Inflammatory macrophage treated with lipopolysaccharide for 4 hours (primary cell): ENCODE measurements at regions not wholly inside any gene's neighbourhood (a gene's known extent, or its start where the extent isn't known, plus 50 kb on each side); places are given as distances from the start of the nearest gene placed in this dataset.

Experiments used
- DNase-seq: peaks from one replicate; pipeline ENCODE4 v3.0.0-alpha.2; 2020

- no peak for DNase-seq
These were observed 114.1 kb downstream of the SLC16A9 start for GRCh38 chr10:59595593-59595992.

- DNase-seq: no peak
These were observed 115.9 kb downstream of the SLC16A9 start for GRCh38 chr10:59593768-59594167.

- no peak for DNase-seq
These were observed 119.9 kb downstream of the SLC16A9 start for GRCh38 chr10:59589796-59590195.

GRCh38 chr10:59588791-59589190, 120.9 kb downstream of the SLC16A9 start:
- DNase-seq: no peak

- no peak for DNase-seq
These were observed 121.9 kb downstream of the SLC16A9 start for GRCh38 chr10:59587756-59588140.

- no peak for DNase-seq
These were observed 122.4 kb downstream of the SLC16A9 start for GRCh38 chr10:59587083-59587755.

- no peak for DNase-seq
These were observed 123.2 kb downstream of the SLC16A9 start for GRCh38 chr10:59586407-59586891.

GRCh38 chr10:59585046-59585700, 124.5 kb downstream of the SLC16A9 start:
- no peak for DNase-seq

GRCh38 chr10:59582780-59583179, 126.9 kb downstream of the SLC16A9 start:
- DNase-seq: no peak

- DNase-seq: no peak
These were observed 127.6 kb downstream of the SLC16A9 start for GRCh38 chr10:59582058-59582457.

- DNase-seq: peak; percentile 3
These were observed 129.4 kb downstream of the SLC16A9 start for GRCh38 chr10:59580026-59580863.

GRCh38 chr10:59578741-59579140, 130.9 kb downstream of the SLC16A9 start:
- DNase-seq: no peak

GRCh38 chr10:59577984-59578383, 131.7 kb downstream of the SLC16A9 start:
- peak; percentile 23 for DNase-seq

GRCh38 chr10:59575269-59575668, 134.4 kb downstream of the SLC16A9 start:
- DNase-seq: no peak

GRCh38 chr10:59563531-59563930, 146.1 kb downstream of the SLC16A9 start:
- no peak for DNase-seq

- no peak for DNase-seq
These were observed 147.5 kb downstream of the SLC16A9 start for GRCh38 chr10:59562126-59562525.

- no peak for DNase-seq
These were observed 148.1 kb downstream of the SLC16A9 start for GRCh38 chr10:59561477-59562121.

GRCh38 chr10:59560990-59561389, 148.7 kb downstream of the SLC16A9 start:
- DNase-seq: no peak

GRCh38 chr10:59560161-59560560, 149.5 kb downstream of the SLC16A9 start:
- no peak for DNase-seq

GRCh38 chr10:59558066-59558465, 151.6 kb downstream of the SLC16A9 start:
- DNase-seq: no peak

- no peak for DNase-seq
These were observed 152.0 kb downstream of the SLC16A9 start for GRCh38 chr10:59557642-59558041.

GRCh38 chr10:59557052-59557451, 152.6 kb downstream of the SLC16A9 start:
- DNase-seq: no peak
